WERI-Rb-1 (cell line): ENCODE measurements at regions not wholly inside any gene's neighbourhood (a gene's known extent, or its start where the extent isn't known, plus 50 kb on each side); places are given as distances from the start of the nearest gene placed in this dataset.

Experiments
- DNase-seq: peaks from one replicate; pipeline ENCODE4 v3.0.0-alpha.2; 2020
- H3K27ac ChIP-seq: fragments of 250-450 bp; sonication (Bioruptor Pico); 2 replicates; pipeline ENCODE4 v1.5.1; 2020; ENCODE audit warnings: mild to moderate bottlenecking, moderate library complexity
- H3K27me3 ChIP-seq: fragments of 250-450 bp; sonication (Bioruptor Pico); 2 replicates; pipeline ENCODE4 v1.5.1; 2021; ENCODE audit warnings: mild to moderate bottlenecking, low read depth, moderate library complexity; ENCODE audit not compliant: insufficient read depth, severe bottlenecking
- H3K36me3 ChIP-seq: fragments of 250-450 bp; sonication (Bioruptor Pico); 2 replicates; pipeline ENCODE4 v1.5.1; 2020; ENCODE audit warnings: mild to moderate bottlenecking, moderate library complexity
- H3K4me3 ChIP-seq: 2 replicates; pipeline ENCODE4 v1.5.1; 2011; ENCODE audit warnings: low read depth, mild to moderate bottlenecking, control low read depth, low read length
- H3K9me3 ChIP-seq: fragments of 250-450 bp; sonication (Bioruptor Pico); 2 replicates; pipeline ENCODE4 v1.5.1; 2021; ENCODE audit warnings: mild to moderate bottlenecking, moderate library complexity; ENCODE audit not compliant: severe bottlenecking
- TF ChIP-seq, protein P1 (sequence below): IDR thresholded peaks from 2 replicates; pipeline ENCODE4 v1.5.1; 2011; ENCODE audit warnings: low read depth, mild to moderate bottlenecking, control low read depth, inconsistent platforms, low read length

DNA sequence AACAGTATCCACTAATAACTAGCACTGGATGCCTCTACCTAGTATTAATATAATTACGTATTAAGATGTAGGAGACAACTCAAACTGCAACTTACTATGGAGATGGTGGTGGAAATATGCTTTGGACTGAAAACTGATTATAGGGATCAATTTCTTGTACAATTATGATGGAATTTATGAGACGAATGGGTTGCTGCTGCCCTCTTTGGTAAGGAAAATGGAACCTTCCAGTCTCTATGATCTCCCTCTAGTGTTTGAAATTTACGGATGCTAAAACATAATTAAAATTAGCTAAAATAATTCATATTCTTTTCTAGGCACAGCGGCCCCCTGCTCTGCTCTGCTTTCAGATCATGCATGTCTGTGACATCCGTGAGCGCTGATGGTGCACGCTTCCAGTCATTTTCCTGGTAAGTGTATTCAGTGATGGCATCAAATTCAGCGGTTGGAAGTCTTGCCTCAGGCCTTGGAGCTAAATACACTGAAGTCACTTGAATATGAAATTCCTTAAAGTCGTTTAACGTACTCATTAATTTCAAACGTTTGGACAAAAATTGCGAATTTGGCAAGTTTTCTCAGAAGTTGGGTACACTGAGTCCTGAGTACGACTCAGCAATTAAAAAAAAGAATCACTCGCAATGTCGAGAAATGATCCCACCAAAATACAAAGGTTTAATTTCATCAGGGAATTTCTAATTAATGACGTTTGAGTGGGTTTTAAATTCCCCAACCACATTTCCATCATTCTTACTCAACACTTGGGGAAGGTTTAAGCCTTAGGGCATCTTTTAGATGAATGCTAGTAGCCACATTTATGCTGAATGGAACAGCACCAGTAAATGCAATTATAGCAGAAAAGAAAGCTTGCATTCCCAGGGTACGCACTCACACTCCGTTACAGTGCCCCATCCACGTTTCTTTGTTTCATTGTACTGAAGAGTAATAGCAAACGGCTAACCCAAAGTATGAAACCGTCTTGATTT is 132.6 kb downstream of the NR2F2 start:
- H3K27me3 ChIP-seq, result peaks cover 54% of the 10 kb centered on the region
- no peaks in the 10 kb centered on the region for H3K9me3 ChIP-seq
- no peaks in the 10 kb centered on the region for H3K36me3 ChIP-seq
- no peak for DNase-seq
- TF ChIP-seq, protein P1, sequence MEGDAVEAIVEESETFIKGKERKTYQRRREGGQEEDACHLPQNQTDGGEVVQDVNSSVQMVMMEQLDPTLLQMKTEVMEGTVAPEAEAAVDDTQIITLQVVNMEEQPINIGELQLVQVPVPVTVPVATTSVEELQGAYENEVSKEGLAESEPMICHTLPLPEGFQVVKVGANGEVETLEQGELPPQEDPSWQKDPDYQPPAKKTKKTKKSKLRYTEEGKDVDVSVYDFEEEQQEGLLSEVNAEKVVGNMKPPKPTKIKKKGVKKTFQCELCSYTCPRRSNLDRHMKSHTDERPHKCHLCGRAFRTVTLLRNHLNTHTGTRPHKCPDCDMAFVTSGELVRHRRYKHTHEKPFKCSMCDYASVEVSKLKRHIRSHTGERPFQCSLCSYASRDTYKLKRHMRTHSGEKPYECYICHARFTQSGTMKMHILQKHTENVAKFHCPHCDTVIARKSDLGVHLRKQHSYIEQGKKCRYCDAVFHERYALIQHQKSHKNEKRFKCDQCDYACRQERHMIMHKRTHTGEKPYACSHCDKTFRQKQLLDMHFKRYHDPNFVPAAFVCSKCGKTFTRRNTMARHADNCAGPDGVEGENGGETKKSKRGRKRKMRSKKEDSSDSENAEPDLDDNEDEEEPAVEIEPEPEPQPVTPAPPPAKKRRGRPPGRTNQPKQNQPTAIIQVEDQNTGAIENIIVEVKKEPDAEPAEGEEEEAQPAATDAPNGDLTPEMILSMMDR, result no peak
- H3K4me3 ChIP-seq, result no peak overlapping the region
- H3K27ac ChIP-seq, result no peak overlapping the region

DNA sequence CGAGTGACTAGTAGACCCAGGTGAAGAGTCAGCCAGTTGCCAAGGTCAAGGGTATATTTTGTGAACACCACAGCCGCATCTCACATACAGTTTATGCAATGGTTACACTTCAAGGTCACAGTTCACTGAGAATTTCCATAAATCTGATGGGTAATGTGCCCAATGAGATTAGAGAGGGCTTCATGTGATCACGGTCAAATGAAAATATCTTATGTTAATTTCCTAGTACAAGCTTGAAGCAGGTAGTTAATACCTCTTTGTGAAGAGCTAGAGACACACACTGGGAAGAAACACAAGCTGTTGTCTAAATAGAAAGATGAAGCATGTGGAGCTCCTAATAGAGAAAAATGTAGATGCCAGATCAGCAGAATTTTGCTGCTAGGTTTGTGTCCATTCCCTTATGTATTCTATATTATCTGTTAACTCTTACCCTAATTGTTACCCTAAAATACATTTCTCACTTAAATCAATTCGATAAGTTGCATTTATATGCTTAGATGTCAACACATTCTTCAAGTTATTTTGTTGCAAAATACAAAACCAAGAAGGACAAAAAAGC is 136.0 kb downstream of the NR2F2 start:
- TF ChIP-seq, protein P1, result no peak
- Histone ChIP-seq H3K27me3 (peaks cover 72% of the 10 kb centered on the region), H3K27ac (no peak overlapping the region), H3K36me3 (no peaks in the 10 kb centered on the region), H3K4me3 (no peak overlapping the region), H3K9me3 (no peaks in the 10 kb centered on the region)
- no peak for DNase-seq

DNA sequence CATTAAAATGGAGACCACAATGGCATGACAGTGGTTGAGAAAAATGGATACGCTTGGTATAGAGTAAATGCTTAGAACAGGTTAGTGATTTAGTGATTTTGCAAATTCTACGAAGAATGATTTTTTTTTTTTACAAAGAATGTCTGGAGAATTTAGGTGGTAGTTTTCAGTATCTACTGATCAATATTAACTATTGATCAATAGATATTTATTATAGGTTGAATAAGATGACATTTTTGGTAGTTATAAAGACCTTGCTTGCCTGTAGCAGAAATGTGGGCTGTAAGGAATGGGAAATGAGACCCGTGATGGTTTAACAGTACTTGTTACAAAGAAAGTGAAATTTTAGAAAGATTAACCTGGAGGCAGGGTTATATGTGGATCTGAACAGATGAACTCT is 137.5 kb downstream of the NR2F2 start:
- TF ChIP-seq, protein P1, result no peak

DNA sequence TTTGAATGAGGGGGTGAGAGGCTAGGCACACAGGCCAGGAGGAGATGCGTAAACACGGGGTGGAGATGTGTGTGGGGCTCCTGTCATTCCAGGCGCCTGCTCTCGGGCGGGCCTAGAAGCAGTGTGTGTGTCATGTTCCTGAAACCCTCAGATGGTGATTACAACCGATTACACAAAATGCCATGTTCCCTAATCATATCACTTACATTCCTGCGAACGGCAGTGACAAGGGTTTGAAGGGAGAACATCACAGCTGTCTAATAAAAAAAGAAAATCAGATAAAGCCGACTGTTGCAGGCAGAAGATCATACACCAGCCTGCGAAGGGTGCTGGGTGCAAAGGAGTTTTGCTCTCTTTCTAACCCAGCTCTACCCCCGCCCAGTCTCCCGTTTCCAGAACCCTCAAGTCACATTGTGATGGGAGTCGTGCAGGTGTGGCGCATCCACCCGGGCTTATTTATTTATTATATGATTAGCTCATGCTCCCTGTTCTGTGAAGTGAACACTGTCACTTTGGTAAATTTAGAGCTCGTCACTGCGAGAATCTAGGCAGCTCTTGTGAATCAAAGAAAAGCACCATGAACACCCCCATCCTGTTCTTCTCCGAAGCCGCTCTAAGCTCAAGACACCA is 140.3 kb downstream of the NR2F2 start:
- peaks cover 59% of the 10 kb centered on the region for H3K27me3 ChIP-seq
- TF ChIP-seq, protein P1, result no peak
- H3K27ac ChIP-seq, result no peak overlapping the region
- no peak for DNase-seq
- no peaks in the 10 kb centered on the region for H3K36me3 ChIP-seq
- no peaks in the 10 kb centered on the region for H3K9me3 ChIP-seq
- H3K4me3 ChIP-seq, result no peak overlapping the region

More for the DNA sequence above, 137.5 kb downstream of the NR2F2 start:
- Histone ChIP-seq H3K4me3 (no peak overlapping the region), H3K36me3 (no peaks in the 10 kb centered on the region), H3K27me3 (peaks cover 75% of the 10 kb centered on the region), H3K27ac (no peak overlapping the region), H3K9me3 (no peaks in the 10 kb centered on the region)
- DNase-seq, result no peak

DNA sequence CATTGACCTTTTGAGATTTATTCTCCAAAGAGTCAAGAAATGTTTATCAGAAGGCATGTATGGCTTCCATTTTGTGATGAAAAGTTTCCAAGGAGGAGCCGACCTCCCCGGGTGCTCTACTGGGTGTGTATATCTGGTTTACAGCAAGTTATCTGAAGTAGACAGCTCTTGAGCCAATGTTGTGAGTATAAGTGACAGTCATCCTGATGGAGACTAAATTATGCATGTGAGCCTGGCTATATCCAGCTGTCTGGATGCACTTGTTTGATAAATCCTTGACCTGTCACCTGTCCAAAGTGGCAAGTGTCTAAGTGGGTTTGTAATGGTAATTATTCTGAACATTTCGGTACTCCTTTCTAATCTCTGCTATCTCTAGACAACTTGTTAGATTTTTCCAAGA is 142.2 kb downstream of the NR2F2 start:
- Histone ChIP-seq H3K4me3 (no peak overlapping the region), H3K27ac (no peak overlapping the region), H3K36me3 (no peaks in the 10 kb centered on the region), H3K27me3 (peaks cover 45% of the 10 kb centered on the region), H3K9me3 (no peaks in the 10 kb centered on the region)
- no peak for DNase-seq
- TF ChIP-seq, protein P1, result no peak
